NCI-H226 (cell line): ENCODE measurements at regions not wholly inside any gene's neighbourhood (a gene's known extent, or its start where the extent isn't known, plus 50 kb on each side); places are given as distances from the start of the nearest gene placed in this dataset.

Source experiments
- DNase-seq: peaks from one replicate; pipeline ENCODE4 v3.0.0-alpha.2; 2015

DNA sequence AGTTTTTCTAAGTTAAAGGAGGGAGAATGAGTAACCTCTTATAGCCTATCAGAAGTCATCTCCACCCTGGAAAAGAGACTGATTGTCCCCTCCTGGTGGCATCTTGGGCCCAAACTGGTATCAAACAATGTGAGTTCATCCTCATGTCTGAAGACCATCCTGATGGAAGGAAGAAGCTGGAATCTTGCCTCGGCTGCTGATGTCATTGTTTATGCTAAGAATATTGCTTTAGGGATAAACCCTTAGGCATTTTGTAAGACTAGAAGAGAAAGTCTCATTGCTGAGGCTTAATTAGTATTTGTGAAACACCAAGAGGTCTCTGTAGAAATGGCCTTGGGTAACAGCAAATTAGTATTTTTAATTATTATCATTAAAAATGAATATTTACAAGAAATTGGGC lies 65.7 kb upstream of the KCNN2 start:
- peak; percentile 14 for DNase-seq

DNA sequence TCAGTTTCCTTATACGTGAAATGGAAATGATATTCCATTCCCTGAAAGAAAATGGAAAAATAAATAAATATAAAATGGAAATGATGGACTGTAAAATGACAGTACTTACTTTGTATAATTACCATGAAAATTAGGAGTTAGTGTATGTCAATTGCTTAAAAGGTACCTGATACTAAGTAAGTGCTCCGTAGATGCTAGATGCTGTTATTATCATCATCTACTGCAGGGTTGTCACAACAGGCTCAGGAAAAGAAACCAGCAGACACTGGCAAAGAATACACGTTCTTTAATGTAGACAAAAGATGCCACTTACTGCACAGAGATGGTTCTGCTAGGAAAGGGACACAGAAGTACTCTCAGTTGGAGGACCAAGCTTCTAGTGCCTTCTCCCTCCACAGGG lies 64.0 kb upstream of the KCNN2 start:
- no peak for DNase-seq

DNA sequence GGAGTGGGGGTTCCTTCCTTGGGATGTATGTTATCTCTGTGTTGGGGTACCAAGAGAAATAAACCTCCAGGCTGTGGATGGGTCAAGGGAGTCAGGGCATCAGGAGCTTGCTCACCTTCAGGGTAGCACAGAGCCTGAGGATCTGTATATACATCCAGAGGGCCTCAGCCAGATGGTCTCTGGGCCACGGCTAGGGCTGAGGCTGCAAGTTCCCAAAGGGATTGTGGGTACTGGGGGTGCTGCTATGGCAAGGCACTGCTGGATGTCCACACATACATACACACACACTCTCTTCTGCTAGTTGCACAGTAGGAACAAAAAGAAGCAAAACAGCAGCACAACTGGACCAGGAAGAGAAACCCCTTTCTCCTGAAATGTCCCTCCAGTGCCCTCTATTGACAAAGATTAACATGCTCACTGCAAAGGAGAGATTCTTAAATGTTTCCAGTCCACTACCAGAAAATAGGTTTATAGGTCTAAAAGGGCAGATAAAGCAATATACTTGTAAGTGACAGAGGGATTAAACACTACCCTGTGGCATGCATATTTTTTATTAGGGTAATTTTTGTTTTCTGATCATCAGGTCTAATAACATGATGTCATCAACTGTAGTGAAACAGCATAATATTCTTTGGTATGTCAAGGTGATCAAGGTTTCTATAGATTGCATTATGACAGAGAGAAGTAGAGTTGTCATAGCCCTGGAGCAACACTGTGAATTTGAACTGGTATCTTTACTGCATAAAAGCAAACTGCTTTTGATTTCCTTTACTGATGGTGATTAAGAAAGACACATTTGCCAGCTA lies 56.3 kb upstream of the KCNN2 start:
- DNase-seq: no peak

DNA sequence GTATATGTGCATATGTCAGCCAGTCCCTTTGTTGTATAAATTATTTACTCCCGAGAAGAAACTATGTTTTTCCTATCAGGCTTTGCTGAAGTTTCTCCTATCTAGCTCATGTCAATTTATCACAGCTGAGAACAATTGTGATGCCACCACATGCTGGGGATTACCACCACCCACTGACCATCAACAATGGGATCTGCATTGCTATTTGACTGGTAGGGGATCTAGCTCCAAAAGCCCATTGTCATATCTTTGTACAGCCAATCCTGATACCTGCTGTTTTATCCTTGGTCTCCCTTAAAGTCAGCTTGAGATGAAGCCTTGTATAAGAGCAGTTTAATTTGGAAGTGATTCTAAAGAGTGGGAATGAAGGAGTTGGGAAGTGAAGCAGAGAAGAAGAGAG lies 53.9 kb upstream of the KCNN2 start:
- DNase-seq: no peak

DNA sequence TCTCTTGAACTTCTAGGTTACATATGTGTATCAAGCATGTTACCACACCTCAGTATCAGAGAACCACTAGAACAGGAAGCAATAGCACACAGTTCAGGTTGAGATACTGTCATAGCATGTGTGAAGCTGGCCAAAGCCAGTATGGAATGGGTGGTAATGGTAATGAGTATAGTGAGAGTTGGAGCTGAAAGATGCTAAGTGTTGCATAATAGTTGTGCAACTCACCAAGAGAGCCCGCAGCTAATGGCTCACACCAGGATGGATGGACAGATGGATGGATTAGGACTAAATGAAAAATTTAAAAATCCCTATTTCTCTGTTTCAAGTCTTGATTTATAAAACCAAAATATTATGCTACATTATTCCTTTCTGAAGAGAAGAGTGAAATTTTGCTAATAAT lies 53.4 kb upstream of the KCNN2 start:
- DNase-seq: no peak

DNA sequence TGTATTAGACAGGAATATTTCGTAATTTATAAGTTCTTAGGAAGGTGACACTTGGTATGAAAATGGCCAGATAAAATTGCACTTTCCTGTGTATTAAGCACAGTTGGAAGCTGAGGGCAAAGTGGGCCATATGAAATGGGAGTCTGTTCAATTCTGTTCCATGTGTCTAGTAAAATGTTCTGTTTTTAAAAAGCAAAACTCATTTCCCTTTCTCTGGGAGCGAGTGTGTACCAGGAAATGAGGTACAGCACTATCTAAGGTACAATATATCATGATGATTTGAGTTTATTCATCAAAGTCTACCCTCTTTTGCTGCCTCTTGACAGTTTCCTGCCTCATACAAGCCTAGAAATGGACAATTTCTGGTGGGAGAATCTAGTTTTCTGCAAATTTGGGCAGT lies 51.2 kb upstream of the KCNN2 start:
- no peak for DNase-seq

DNA sequence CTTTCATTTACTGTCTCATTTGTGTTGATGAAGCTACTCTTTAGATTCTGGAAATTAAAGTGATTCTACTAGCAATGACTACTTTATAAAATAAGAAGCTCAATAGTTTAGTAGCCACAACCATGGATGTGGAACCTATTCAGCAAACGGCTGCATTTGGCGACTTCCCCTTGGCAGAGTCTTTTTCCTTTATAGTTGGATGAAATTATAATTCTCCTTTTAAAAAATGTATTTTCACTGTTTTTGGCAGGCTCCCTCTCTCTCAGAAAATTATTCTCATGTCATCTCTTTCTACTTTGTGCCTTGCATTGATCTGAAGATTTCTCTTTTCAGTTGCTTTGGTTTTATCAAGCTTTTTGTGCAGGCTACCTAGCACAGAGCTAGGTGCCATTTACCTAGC lies 50.6 kb upstream of the KCNN2 start:
- no peak for DNase-seq

DNA sequence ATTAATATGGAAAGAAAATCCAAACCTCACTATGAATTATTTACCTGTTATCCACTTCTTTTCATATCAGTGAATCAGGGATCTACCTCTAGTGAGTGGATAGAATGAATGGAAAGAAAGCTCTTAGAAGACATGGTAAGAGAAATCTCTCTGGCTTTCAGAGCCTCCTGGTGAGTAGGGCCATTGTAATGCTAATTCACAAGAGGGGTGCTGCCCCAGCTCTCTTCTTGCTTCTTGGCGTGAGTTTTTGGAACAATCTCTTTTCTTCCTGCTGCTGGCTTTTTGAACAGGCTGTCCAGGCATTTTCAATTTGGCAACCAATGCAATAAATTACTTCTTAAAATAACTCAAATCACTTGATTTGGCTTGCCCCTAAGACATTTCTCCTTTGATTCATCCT lies 49.9 kb upstream of the KCNN2 start:
- DNase-seq: no peak
